ENCODE measurements at regions not wholly inside any gene's neighbourhood (a gene's known extent, or its start where the extent isn't known, plus 50 kb on each side); places are given as distances from the start of the nearest gene placed in this dataset.

DNA sequence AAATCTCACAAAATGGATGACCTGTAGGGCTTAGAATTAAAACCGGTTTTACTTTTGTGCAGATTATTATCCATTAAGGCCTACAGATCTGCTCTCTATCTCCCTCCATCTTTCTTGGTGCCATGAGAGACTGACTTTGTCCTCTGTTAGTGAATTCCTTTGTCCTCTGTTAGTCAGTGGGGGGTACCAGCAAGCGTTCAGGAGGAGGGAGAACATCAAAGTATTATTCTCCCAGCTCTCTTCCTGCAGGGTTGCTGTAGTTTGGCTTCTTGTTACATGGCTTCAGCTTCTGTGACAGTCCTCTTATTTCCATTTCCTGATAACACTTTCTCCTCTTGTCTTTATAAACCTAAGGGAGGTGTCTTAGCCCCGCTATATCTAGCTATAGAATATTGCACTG lies 850.5 kb upstream of the SEMA6A start:
- TF ChIP-seq EZH2phosphoT487 (IDR thresholded peaks at IDR 0.05) (no peak), CTCF (IDR thresholded peaks at IDR 0.05) (no peak)

GRCh38 chr5:117424559-117424958 lies 849.9 kb upstream of the SEMA6A start:
- H3K9me3 ChIP-seq (ENCODE audit: low read depth) = no peaks in the 10 kb centered on the region
- Mint-ChIP-seq H3K27ac (no peak overlapping the region), H3K4me1 (peaks cover 8% of the 10 kb centered on the region), H3K4me3 (no peak overlapping the region), H3K27me3 (ENCODE audit: insufficient read depth, low read depth) (no peaks in the 10 kb centered on the region), H3K9me3 (peaks cover 9% of the 10 kb centered on the region), H3K36me3 (no peaks in the 10 kb centered on the region)
- no peak overlapping the region for H3K4me3 ChIP-seq
- H3K79me2 ChIP-seq (ENCODE audit: low read depth) = no peaks in the 10 kb centered on the region
- H4K20me1 ChIP-seq (ENCODE audit: low read depth) = no peaks in the 10 kb centered on the region
- H3K4me2 ChIP-seq = no peak overlapping the region
- H3K9ac ChIP-seq = no peak overlapping the region
- no peaks in the 10 kb centered on the region for H3K27me3 ChIP-seq
- H3K4me1 ChIP-seq = peaks cover 3% of the 10 kb centered on the region
- no peak for DNase-seq (ENCODE audit: low spot score)
- no peaks in the 10 kb centered on the region for H3K36me3 ChIP-seq
- H2AFZ ChIP-seq (replicated peaks) = peak overlapping the region; percentile 23
- H3F3A ChIP-seq (ENCODE audit: low read depth) = no peaks in the 10 kb centered on the region
- no peak for TF ChIP-seq CTCF (IDR thresholded peaks at IDR 0.05)
- no peak overlapping the region for H3K27ac ChIP-seq

More for the DNA sequence above, 850.5 kb upstream of the SEMA6A start:
- Mint-ChIP-seq H3K4me1 (peaks cover 8% of the 10 kb centered on the region), H3K9me3 (peaks cover 9% of the 10 kb centered on the region), H3K27ac (peak overlapping the region; percentile 70), H3K4me3 (no peak overlapping the region), H3K27me3 (ENCODE audit: insufficient read depth, low read depth) (no peaks in the 10 kb centered on the region), H3K36me3 (no peaks in the 10 kb centered on the region)
- no peaks in the 10 kb centered on the region for H3K79me2 ChIP-seq (ENCODE audit: low read depth)
- DNase-seq (ENCODE audit: low spot score) = peak; percentile 21
- H3K36me3 ChIP-seq = no peaks in the 10 kb centered on the region
- no peaks in the 10 kb centered on the region for H3K27me3 ChIP-seq
- no peaks in the 10 kb centered on the region for H4K20me1 ChIP-seq (ENCODE audit: low read depth)
- H3K27ac ChIP-seq = no peak overlapping the region
- H3K9ac ChIP-seq = no peak overlapping the region
- H3K4me3 ChIP-seq = no peak overlapping the region
- peaks cover 3% of the 10 kb centered on the region for H3K4me1 ChIP-seq
- H2AFZ ChIP-seq (replicated peaks) = peak overlapping the region; percentile 23
- no peaks in the 10 kb centered on the region for H3K9me3 ChIP-seq (ENCODE audit: low read depth)
- no peak overlapping the region for H3K4me2 ChIP-seq
- no peaks in the 10 kb centered on the region for H3F3A ChIP-seq (ENCODE audit: low read depth)

- Histone ChIP-seq H3K79me2 (ENCODE audit: low read depth) (no peaks in the 10 kb centered on the region), H3K27me3 (no peaks in the 10 kb centered on the region), H3K4me2 (no peak overlapping the region), H2AFZ (replicated peaks) (no peak overlapping the region), H4K20me1 (ENCODE audit: low read depth) (no peaks in the 10 kb centered on the region), H3K27ac (no peak overlapping the region), H3K36me3 (no peaks in the 10 kb centered on the region), H3F3A (ENCODE audit: low read depth) (no peaks in the 10 kb centered on the region), H3K4me3 (no peak overlapping the region), H3K9me3 (ENCODE audit: low read depth) (no peaks in the 10 kb centered on the region), H3K4me1 (no peaks in the 10 kb centered on the region), H3K9ac (no peak overlapping the region)
- Mint-ChIP-seq H3K36me3 (no peaks in the 10 kb centered on the region), H3K27me3 (ENCODE audit: insufficient read depth, low read depth) (no peaks in the 10 kb centered on the region), H3K9me3 (peaks cover 9% of the 10 kb centered on the region), H3K27ac (no peak overlapping the region), H3K4me3 (no peak overlapping the region), H3K4me1 (no peaks in the 10 kb centered on the region)
- no peak for TF ChIP-seq EZH2 (IDR thresholded peaks at IDR 0.05)
- TF ChIP-seq EZH2phosphoT487 (IDR thresholded peaks at IDR 0.05) = no peak
- no peak for TF ChIP-seq CTCF (IDR thresholded peaks at IDR 0.05)
- no peak for DNase-seq (ENCODE audit: low spot score)
Observed at GRCh38 chr5:117417501-117417900, 842.9 kb upstream of the SEMA6A start.

GRCh38 chr5:117414926-117415325 lies 840.3 kb upstream of the SEMA6A start:
- Histone ChIP-seq H3K36me3 (no peaks in the 10 kb centered on the region), H4K20me1 (ENCODE audit: low read depth) (no peaks in the 10 kb centered on the region), H3K79me2 (ENCODE audit: low read depth) (no peaks in the 10 kb centered on the region), H3F3A (ENCODE audit: low read depth) (no peaks in the 10 kb centered on the region), H3K27me3 (no peaks in the 10 kb centered on the region), H3K27ac (no peak overlapping the region), H3K4me2 (no peak overlapping the region), H3K4me3 (no peak overlapping the region), H3K4me1 (no peaks in the 10 kb centered on the region), H2AFZ (replicated peaks) (no peak overlapping the region), H3K9ac (no peak overlapping the region), H3K9me3 (ENCODE audit: low read depth) (no peaks in the 10 kb centered on the region)
- DNase-seq (ENCODE audit: low spot score) = no peak
- H3K4me1 Mint-ChIP-seq = no peaks in the 10 kb centered on the region
- no peaks in the 10 kb centered on the region for H3K27me3 Mint-ChIP-seq (ENCODE audit: insufficient read depth, low read depth)
- no peak overlapping the region for H3K4me3 Mint-ChIP-seq
- TF ChIP-seq EZH2phosphoT487 (IDR thresholded peaks at IDR 0.05) (no peak), EZH2 (IDR thresholded peaks at IDR 0.05) (no peak), CTCF (IDR thresholded peaks at IDR 0.05) (no peak)
- H3K36me3 Mint-ChIP-seq = no peaks in the 10 kb centered on the region
- no peaks in the 10 kb centered on the region for H3K9me3 Mint-ChIP-seq
- H3K27ac Mint-ChIP-seq = no peak overlapping the region

Data from neural progenitor cell (in vitro differentiated cells).